HG03159 (cell line): ENCODE measurements at regions not wholly inside any gene's neighbourhood (a gene's known extent, or its start where the extent isn't known, plus 50 kb on each side); places are given as distances from the start of the nearest gene placed in this dataset.
"Not testable (repeated sequence)": the region's sequence is repeated elsewhere in the genome, so short reads cannot be mapped to it uniquely, and the experiment has no call there.

Experiments used
- ATAC-seq: cut with Tn5 transposase; IDR thresholded peaks from one replicate; pipeline ENCODE4 v1.9.1; 2021; ENCODE audit warnings: mild to moderate bottlenecking, moderate library complexity; ENCODE audit not compliant: unreplicated experiment

DNA sequence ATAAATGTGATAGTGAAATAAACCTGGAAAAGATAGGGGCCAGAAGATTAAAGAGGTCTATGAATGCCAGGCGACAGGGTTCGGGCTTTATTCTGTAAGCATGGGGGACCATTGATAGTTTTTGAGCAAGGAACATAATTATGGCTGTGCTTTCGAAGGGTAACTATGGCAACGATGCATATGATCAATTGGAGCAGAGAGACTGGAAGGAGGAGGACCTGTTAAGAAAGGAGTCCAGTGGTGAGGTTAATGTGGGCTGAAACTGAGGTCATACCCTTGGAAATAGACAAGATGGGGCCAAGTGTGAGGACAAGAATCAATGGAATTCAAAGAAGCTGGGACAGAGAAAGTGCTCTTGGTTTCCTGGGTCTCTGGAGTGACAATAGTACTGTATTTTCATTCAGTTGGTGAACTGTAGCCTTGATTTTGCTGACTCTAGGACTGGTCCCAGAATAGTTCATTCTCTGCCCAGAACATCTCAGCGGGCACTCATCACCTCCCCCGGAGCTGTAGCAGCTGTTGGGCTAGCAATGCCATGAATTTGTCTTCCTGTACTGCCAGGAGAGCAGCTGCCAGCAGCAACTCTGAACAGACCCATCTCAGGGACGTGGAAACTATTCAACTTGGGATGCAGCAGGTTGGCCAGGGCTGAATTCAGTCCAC is 108.4 kb downstream of the SRGAP2 start:
- ATAC-seq: not testable (repeated sequence)

DNA sequence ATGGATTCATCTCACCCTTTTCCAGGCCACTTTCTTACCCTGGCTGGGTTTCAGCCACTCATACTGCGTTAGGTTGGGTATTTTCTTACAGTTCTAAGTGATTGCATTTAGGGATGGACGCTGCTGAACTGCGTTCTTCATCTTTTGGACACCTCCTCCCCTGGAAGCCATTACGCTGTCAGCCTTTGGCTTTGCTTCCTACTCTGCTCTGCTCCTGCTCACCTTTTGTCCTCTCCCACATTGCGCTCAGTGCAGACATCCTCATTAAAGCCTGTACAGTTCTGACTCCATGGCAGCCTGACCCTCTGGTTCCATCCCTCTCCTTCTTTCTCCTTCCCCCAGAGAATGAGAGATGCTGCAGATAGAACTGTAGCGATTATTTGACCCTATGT is 108.9 kb downstream of the SRGAP2 start:
- not testable (repeated sequence) for ATAC-seq

DNA sequence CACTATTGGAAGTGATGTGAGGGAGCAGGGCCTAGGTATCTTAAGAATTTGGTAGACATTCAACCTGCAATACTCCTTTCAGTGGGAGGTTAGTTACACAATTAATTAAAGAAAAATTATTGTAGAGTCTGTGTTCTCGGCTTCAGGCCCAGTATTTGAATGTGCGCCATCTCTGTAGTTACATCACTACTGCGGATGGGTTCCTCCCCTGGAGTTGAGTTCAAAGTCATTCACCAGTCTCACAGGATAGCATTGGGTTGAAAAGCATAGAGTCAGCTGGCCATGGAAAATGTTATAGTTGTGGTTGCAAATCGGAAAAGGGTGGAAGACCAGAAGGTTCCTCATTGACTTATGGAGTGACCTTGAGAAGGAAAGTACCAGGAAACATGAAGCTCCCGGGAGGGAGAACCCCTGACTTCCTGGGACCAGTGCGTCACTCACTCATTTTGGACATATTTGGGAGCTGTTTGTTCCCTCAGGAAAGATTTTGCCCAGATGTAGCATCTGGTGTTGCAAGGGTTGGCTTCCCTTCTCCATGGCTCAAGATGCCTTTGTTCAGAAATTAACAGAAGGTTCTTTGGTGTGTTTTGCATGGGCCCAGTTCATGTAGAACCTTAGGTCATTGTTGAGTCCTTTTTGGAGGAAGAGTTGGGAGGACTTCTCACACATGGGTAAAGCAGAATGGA is 111.8 kb downstream of the SRGAP2 start:
- not testable (repeated sequence) for ATAC-seq

DNA sequence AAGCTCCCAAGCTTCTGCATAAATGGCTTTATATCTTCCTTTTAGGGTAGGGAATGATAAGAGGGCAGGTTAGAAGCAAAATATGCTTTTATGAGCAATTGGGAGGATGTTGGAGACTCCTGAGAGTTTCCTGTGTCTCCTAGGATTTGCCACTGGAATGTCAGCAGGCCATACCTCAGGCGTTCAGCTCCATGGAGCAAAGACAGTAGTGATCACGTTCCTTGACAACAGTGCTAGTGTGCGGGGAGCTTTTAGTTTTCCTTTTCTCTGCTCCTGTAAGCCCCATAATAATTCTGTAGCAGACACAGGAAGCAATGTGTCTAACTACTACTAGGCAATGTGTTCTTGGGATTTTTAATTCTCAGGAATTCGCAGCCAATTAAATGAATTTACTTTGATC is 113.6 kb downstream of the SRGAP2 start:
- ATAC-seq: not testable (repeated sequence)

DNA sequence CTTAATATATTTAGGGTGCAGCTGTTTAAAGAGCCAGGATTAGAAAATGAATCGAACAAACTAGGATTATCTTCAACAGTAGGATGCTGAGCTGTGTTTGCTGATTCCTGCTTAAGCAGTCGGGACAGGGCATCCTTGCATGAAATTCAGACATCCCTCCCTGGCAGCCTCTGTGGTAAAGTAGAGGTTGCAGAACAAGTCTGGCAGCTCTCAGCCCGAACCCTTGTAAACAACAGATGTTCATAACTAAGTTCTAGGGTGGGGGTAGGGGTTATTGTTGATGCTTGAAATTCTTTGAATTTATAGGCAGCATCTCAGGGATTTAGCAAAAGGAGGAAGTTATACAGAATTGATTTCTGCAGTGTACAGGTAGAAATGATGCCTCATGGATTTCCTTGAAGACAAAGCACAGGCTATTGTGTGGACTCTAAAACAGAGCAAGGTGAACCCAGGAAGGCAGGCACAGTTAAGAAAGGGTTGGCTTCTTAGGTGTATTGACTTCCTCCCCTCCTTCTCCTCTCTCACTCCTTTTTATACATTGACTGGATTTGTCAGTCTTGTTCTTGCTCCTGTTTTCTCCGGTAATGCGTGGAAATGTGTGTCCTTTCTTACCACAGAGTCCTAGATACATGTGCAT is 114.7 kb downstream of the SRGAP2 start:
- ATAC-seq: not testable (repeated sequence)

DNA sequence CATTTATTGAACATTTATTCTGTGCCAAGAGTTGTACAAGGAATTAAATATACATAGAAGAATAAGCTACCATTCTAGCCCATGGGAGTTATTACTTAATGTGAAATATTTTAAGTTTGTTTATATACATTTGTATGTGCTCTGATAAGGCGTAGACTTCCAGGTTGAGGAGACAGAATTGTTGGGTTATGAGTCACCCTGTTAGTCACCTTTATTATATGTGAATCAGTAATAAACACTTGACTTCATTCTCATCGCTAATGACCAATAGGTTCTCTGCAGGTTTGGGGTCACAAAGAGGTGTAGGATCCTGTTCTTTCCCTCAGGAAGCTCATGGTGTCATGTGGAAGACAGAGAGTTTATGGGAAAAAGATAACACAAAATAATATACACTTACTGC is 116.9 kb downstream of the SRGAP2 start:
- ATAC-seq: not testable (repeated sequence)

DNA sequence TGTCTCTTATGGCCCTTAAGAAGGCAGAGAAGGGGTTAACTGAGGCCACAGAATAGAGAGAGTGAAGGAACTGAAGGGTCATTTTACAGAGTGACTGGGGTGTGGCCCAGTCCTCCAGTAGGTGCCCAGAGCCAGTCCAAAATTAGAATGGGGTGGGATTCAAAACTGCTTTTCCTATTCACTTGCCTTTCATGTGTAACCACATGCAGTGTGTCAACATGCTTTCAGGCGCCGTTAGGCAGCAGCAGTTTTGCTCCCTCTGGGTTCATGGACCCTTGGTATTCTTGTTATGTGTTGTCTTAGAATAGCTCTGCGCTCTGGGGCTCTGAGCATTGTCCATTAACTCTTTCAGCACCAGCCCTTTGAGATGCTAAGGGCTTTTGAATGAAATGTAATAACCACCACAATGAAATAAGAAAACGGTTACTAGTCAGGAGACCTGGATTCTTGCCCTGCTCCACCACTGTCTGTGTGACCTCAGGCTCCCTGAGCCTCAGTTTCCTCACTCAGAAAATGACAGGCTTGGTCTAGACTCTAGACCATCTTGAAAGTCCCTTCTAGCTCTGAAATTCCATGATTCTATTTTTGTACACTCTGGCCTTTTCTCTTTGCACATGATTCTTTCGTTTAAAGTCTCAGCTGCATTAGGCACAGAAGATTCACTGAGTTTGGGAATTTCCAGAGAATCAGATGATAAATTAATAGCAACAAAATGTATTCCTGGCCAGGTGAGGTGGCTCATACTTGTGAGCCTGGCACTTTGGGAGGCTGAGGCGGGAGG is 123.0 kb downstream of the SRGAP2 start:
- not testable (repeated sequence) for ATAC-seq

DNA sequence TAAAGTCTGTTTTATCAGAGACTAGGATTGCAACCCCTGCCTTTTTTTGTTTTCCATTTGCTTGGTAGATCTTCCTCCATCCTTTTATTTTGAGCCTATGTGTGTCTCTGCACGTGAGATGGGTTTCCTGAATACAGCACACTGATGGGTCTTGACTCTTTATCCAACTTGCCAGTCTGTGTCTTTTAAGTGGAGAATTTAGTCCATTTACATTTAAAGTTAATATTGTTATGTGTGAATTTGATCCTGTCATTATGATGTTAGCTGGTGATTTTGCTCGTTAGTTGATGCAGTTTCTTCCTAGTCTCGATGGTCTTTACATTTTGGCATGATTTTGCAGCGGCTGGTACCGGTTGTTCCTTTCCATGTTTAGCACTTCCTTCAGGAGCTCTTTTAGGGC is 128.3 kb downstream of the SRGAP2 start:
- ATAC-seq: not testable (repeated sequence)

DNA sequence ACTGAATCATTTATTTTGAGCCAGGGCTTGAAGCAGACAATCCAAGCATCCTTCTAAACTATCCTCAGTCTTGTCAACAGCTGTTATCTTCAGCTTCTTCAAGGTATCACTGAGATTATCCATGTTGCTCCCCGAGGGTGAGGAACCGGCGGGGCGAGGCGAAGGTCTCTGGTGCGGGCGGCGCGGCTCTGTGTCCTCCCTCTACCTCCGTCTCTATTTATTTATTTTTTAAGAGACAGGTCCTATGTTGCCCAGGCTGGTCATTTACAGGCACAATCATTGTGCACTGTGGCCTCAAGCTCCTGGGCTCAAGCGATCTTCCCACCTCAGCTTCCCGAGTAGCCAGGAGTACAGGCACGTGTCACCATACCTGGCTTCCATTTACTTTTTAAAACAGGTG is 130.0 kb downstream of the SRGAP2 start:
- ATAC-seq: not testable (repeated sequence)

DNA sequence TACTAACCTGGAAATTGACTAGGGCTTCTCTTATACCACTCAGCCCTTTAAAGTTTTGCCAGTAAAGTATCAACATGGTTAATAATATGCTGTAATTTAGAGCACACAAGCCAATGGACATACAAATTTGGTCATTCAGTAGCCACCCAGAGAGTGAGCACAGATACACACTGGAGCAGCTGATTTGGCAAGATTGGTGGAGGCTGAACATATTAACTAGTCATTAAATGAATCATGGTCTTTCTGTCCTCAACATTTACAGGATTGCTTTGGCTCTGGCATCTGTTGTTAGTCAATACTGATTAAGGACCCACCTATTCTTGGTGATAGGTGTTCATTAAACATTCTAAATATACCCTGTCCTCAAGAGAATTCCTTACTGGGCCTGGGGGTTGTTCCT is 130.6 kb downstream of the SRGAP2 start:
- ATAC-seq: not testable (repeated sequence)

DNA sequence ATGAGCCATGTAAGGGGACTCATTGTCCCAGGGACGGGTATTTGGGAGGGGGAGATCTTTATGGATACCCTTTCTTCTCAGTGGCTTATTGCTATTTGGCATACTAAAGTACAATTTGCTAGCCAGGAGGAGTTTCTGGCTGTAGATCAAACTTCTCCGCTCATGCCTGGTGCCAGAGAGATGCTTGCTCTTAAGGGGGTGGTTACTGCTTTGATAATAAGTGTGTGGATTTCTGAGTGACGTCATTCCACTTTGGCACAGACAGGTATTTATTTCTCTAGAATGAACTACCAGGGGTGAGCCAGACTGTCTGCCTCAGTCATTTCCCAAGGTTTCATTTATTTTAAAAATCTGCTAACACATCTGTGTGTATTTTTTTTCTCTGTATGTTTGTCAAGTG is 131.1 kb downstream of the SRGAP2 start:
- ATAC-seq: not testable (repeated sequence)

DNA sequence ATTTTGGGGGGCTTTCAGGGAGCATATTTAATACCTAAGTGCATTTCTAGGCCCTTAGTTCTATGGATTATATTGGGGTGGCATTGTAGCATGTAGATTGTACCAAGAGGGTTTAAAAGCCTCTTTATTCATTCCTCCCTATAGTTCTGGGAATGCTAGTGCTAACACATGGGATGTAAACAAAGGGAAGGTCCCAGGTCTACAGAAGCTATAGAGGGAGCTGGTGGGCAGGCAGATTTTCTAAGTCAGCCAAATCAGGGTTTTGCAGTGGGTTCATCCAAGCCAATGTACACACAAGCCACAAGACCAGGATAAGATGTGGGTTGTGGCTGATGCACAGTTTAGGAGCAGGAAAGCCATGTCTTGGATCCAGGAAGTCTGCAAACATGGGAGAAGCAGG is 131.8 kb downstream of the SRGAP2 start:
- ATAC-seq: not testable (repeated sequence)

DNA sequence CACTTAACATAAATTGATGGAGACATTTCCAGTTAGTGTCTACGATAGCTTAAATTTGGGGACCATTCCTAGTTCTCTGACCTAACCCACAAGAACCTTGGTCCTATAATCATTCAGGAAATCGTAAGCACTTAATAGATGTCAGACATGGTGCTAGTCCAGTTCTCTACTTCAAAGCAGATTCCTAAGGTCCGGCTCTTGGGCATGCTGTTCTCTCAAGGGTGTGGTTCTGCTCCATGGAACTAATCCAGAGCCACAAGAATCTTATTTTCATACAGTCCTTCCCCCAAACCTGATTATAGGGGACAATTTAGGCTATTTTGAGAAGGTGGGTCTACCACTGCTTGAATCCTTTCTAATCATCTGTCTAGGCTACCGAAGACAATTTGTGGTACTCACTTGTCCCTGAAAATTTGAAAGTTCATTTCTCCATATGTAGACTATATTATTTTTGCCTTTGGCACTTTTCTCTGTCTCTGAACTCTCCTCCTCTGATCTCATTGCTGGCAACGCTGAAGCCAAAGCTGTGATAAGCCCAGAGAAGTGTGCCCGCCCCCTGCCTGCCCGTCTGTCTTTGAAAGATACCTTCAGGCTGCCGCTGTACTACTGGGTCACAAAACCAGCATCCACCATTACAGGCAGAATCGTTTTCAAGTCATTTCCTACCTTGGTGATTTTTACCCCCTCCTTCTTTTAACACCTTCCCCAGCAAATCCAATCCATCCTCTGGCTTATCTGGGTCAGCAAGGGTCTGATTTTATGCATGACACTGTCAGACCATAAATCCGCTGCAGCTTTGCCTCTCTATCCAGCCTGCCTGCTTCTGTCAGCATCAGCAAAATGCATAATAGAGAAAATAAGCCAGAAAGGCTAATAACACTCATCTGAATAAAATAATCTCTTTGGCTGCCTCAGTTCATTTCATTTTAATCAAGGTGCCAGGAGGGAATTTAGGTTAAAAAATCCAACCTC is 132.8 kb downstream of the SRGAP2 start:
- not testable (repeated sequence) for ATAC-seq

DNA sequence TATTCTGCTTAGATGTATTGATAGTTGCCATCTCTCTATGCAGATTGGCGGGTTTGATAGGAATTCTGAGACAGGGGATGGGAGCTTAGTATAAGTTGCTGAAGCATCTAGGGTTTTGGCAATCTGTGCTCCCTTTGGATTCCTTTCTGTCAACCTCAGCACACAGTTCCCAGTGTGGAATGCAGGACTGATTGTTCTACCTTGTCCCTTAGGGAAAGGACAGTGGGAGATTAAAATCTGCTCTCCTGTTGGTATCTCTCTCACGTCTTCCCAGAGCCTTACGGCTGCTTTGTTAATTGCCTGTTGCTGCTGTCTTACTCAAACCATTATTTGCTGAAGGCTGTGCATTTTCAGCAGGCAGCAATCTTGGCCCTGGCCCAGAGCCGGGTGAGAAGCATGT is 133.3 kb upstream of the IKBKE start:
- not testable (repeated sequence) for ATAC-seq

DNA sequence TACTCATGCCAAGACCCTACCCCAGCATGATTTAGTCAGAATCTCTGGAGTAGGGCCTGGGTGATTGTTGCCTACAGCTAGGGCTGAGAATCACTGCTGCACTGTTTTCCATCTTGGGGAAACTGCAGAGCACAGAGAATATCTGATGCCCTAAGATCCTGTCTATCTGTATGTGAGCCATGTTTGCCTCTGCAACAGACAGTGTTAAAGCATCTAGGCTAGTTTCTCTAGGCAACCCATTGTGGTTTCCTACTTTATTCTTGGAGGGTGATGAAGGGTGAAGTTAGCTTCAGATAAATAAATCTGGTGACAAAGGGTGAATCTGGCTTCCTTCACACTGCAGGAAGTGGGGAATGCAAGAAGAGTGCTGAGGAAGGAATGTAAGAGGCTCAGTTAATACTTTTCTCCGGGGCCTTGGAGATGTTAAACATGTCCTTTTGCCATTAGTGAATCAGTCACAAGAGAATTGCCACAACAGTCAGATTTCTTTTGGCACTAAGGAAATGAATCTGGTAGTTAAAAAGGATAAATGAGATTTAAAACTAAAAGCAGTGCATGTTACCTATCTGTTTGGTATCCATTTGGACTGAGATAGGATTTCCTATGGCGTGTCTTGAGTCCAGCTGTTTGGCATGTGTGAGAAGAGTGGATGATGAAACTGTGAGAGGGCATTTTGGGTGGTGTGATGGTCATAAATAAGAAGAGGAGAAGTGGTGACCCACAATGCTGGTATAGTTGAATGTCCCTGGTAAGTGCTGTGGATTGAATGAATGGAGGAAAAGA is 119.6 kb upstream of the IKBKE start:
- ATAC-seq: not testable (repeated sequence)

DNA sequence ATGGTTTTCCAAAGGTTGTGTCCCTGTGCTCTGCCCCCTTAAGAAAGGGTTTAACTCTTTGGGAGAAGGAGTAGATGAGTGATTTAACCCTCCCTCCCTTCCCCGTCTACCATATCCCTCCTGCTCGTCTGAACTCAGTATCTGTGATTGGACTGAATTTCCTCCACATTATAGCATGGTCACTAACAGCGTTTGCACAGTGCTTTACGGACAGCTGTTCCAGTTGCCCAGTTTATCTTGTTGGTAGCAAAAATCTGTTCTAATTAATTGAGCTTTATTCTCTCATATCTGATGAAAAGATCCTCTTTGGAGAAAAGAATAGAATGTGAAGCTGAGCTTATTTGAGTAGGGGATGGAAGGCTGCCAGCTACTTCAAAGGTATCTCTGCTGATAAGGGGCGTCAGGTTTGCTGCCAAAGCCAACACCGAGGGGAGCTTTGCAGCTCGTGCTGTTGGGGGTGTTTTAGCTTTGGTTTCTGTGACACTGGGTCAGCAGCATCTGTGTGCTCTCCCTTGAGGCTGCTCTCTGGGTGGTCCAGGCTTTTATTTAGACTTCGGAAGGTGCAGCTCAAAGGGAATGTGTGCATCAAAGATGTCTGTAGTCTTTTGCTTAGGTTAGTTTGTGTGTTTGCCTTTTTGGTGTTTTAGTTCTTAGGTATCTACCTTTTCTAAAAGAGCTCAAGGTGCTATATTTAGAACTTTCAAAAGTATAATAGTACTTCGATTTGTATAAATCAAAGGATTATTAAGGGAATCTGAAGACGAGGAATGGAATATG is 118.8 kb upstream of the IKBKE start:
- ATAC-seq: not testable (repeated sequence)

DNA sequence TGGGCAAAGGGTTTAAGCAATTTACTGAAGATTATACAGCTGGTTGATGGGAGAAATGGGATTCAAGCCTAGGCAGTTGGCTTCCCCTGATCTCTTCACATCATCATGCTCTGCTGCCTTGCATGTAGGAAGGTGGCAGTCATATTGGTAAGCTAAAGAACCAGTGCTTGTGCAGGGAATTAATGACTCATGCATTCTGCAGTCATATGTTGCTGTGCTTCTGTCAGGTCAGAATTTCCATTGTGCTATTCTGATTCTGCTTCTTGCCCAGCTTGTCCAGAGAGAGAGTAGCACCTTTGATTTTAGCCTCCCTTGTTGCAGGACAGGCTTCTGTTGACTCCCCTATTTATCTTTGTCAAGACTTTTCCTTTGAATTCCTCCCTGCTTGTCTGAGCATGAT is 114.0 kb upstream of the IKBKE start:
- not testable (repeated sequence) for ATAC-seq

DNA sequence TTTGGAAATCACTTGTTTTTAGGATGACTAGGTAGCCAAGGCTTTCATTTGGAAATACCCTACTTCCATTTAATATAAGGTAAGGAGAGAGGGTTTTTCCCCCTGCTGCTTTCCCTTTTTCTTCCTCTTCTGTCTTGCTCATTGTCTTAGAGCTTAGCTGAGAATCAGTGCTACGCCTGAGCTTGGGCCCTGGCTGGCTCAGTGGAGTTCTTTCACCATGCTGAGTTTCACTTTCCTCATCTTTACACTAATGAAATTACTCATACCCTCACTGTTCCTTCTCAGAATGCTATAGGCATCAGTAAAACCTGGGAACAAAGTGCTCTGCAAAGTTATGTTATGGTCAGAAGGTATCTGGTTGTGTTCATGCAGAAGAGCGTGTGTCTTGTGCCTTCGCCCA is 112.3 kb upstream of the IKBKE start:
- ATAC-seq: peak; percentile 53

DNA sequence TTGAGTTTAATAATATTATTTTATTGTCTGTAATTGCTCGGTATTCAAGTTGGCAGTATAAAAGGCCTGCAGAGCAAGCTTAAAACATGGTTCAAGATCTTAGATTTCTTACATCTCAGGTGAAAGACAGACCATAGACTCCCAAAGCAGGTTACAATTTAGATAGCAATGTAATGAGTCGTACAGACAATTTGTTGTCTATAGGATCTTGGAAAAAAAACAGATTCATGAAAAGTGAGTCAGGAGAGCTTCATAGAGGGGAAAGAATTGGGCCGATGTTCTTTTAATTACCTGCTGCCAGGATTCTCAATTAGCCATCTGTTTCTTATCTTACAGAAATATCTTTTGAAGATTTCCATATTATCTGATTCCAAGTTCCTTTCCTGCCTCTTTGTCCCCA is 111.5 kb upstream of the IKBKE start:
- ATAC-seq: not testable (repeated sequence)
